ENCODE measurements at regions not wholly inside any gene's neighbourhood (a gene's known extent, or its start where the extent isn't known, plus 50 kb on each side); places are given as distances from the start of the nearest gene placed in this dataset.

GRCh38 chr1:184895086-184895485 is 79.2 kb downstream of the NIBAN1 start:
- no peak for TF ChIP-seq POLR2AphosphoS5 (IDR thresholded peaks at IDR 0.05)
- TF ChIP-seq CTCF (IDR thresholded peaks at IDR 0.05), result no peak
- no peak for TF ChIP-seq POLR2A (IDR thresholded peaks at IDR 0.05)
